Smooth muscle cell (in vitro differentiated cells): ENCODE measurements at regions not wholly inside any gene's neighbourhood (a gene's known extent, or its start where the extent isn't known, plus 50 kb on each side); places are given as distances from the start of the nearest gene placed in this dataset.

Source experiments
- DNase-seq: peaks from one replicate; lab custom pipeline; 2025; ENCODE audit not compliant: unreplicated experiment; lab: John Stamatoyannopoulos, UW
- H2AFZ ChIP-seq: fragments of 200-600 bp; sonication (generic); 2 replicates; pipeline ENCODE4 v1.6.0; 2016; ENCODE audit warnings: antibody characterized with exemption, low read depth, mild to moderate bottlenecking
- H3F3A ChIP-seq: fragments of 200-600 bp; sonication (generic); 2 replicates; pipeline ENCODE4 v1.6.0; 2017; ENCODE audit warnings: antibody characterized with exemption, low read depth
- H3K27ac ChIP-seq: fragments of 200-600 bp; sonication (generic); 2 replicates; pipeline ENCODE4 v1.5.1; 2016; ENCODE audit warnings: low read depth, mild to moderate bottlenecking
- H3K27me3 ChIP-seq: fragments of 200-600 bp; sonication (generic); 2 replicates; pipeline ENCODE4 v1.6.1; 2016; ENCODE audit warnings: low read depth, mild to moderate bottlenecking
- H3K36me3 ChIP-seq: fragments of 200-600 bp; sonication (generic); 2 replicates; pipeline ENCODE4 v1.5.1; 2016; ENCODE audit warnings: low read depth
- H3K4me1 ChIP-seq: fragments of 200-600 bp; sonication (generic); 2 replicates; pipeline ENCODE4 v1.5.1; 2016; ENCODE audit warnings: low read depth
- H3K4me2 ChIP-seq: fragments of 200-600 bp; sonication (generic); 2 replicates; pipeline ENCODE4 v1.6.0; 2016; ENCODE audit warnings: mild to moderate bottlenecking
- H3K4me3 ChIP-seq: fragments of 200-600 bp; sonication (generic); 2 replicates; pipeline ENCODE4 v1.5.1; 2016; ENCODE audit warnings: mild to moderate bottlenecking
- H3K79me2 ChIP-seq: fragments of 200-600 bp; sonication (generic); 2 replicates; pipeline ENCODE4 v1.6.0; 2016; ENCODE audit warnings: low read depth, mild to moderate bottlenecking
- H3K9ac ChIP-seq: fragments of 200-600 bp; sonication (generic); 2 replicates; pipeline ENCODE4 v1.6.0; 2016; ENCODE audit warnings: low read depth
- H3K9me3 ChIP-seq: fragments of 200-600 bp; sonication (generic); replicated peaks from 2 replicates; pipeline ENCODE4 v1.5.1; 2016; ENCODE audit warnings: low read depth
- H4K20me1 ChIP-seq: fragments of 200-600 bp; sonication (generic); 2 replicates; pipeline ENCODE4 v1.6.0; 2016; ENCODE audit warnings: low read depth
- WGBS: methylation state at CpG from one replicate; pipeline ENCODE4 v1.1.7; 2016; ENCODE audit warnings: low lambda C conversion rate; 5-methylcytosine and 5-hydroxymethylcytosine counted together
- TF ChIP-seq, protein P1 (sequence below): fragments of 200-600 bp; sonication (generic); IDR thresholded peaks from 2 replicates; pipeline ENCODE4 v1.5.1; 2017; ENCODE audit warnings: borderline replicate concordance, mild to moderate bottlenecking, antibody characterized with exemption; ENCODE audit not compliant: insufficient read depth, poor library complexity, severe bottlenecking

DNA sequence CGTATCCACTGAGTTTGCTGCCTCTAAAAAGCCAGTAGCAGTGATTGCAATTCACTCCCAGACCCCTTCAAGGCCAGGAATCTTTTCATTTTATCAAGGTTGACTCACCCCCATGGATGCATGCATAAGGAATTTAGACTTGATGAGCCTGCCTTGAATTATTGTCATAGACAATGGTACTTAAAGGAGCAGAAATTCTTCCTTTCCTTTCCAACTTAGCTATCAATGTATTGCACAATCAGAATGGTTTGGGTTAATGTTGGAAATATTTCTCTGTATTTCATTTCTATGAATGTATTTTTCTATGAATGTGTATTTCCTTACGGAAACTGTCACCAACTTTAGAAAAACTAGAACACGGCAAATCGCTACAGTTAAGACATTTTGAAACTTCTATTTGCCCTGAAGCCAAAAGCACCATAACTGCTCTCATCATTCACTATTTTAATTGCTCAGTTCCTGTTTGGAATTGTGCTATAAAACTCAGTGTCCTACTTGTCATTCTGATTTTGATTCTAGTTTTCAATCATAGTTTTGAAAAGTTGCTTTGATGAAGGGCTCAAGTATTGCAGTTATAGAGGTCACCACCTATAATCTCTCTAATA is 355.7 kb upstream of the AKR1E2 start:
- no peaks in the 10 kb centered on the region for H3K36me3 ChIP-seq
- 64% methylated on average over 4 of the region's 4 CpGs for WGBS
- no peaks in the 10 kb centered on the region for H3K79me2 ChIP-seq
- H4K20me1 ChIP-seq: no peaks in the 10 kb centered on the region
- H3K4me1 ChIP-seq: no peaks in the 10 kb centered on the region
- no peaks in the 10 kb centered on the region for H3F3A ChIP-seq
- H3K9ac ChIP-seq: no peak overlapping the region
- no peak overlapping the region for H2AFZ ChIP-seq
- H3K4me3 ChIP-seq: no peak overlapping the region
- DNase-seq: no peak
- peak overlapping the region; percentile 75 for H3K27ac ChIP-seq
- H3K27me3 ChIP-seq: no peaks in the 10 kb centered on the region
- no peaks in the 10 kb centered on the region for H3K9me3 ChIP-seq
- TF ChIP-seq, protein P1, sequence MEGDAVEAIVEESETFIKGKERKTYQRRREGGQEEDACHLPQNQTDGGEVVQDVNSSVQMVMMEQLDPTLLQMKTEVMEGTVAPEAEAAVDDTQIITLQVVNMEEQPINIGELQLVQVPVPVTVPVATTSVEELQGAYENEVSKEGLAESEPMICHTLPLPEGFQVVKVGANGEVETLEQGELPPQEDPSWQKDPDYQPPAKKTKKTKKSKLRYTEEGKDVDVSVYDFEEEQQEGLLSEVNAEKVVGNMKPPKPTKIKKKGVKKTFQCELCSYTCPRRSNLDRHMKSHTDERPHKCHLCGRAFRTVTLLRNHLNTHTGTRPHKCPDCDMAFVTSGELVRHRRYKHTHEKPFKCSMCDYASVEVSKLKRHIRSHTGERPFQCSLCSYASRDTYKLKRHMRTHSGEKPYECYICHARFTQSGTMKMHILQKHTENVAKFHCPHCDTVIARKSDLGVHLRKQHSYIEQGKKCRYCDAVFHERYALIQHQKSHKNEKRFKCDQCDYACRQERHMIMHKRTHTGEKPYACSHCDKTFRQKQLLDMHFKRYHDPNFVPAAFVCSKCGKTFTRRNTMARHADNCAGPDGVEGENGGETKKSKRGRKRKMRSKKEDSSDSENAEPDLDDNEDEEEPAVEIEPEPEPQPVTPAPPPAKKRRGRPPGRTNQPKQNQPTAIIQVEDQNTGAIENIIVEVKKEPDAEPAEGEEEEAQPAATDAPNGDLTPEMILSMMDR: no peak
- H3K4me2 ChIP-seq: peak overlapping the region; percentile 46

DNA sequence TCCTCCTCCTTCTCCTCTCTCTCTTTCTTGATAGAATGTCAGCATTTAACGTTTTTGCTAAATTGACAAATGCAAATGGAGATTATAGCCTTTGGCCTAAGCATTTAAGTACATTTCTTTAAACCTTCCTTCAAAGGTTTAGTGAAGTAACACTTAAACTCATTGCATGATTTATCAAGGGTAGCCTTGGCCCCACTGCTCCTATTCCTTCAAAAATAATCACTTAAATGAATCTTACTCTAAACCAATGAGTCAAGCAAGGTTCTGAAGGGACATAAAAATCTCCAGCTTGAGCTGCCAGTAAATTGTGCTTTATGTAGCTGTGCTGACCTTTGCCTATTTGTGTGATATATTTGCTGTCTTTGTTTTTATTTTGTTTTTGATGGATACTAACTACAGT is 358.5 kb upstream of the AKR1E2 start:
- Histone ChIP-seq H3K79me2 (no peaks in the 10 kb centered on the region), H3K36me3 (no peaks in the 10 kb centered on the region), H3K9me3 (no peaks in the 10 kb centered on the region), H2AFZ (no peak overlapping the region), H3F3A (no peaks in the 10 kb centered on the region), H3K4me3 (no peak overlapping the region), H3K9ac (no peak overlapping the region), H3K27ac (no peak overlapping the region), H3K4me1 (no peaks in the 10 kb centered on the region), H3K4me2 (no peak overlapping the region), H3K27me3 (no peaks in the 10 kb centered on the region), H4K20me1 (no peaks in the 10 kb centered on the region)
- WGBS: 71% methylated on average over 1 of the region's 1 CpG
- no peak for DNase-seq
- TF ChIP-seq, protein P1: no peak

DNA sequence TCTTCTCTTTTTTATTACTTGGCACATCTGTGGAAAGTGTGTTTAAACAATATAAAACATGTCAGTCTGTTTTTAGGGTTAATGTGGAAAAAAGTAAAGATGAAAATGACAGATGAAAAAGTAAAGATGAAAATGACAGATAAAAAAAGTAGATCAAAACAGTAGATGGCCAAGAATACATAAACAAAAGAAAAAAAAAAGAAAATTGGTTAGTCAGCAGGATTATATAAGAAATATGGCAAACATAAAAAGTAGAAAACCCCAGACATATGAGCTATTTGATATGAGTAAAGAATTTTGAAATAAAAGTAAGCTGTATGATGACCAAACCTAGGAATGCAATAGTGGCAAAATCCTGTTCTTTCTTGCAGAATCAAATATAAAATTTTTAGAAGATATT is 365.7 kb upstream of the AKR1E2 start:
- peak overlapping the region; percentile 92 for H3K27ac ChIP-seq
- no peak overlapping the region for H3K4me3 ChIP-seq
- no peaks in the 10 kb centered on the region for H3F3A ChIP-seq
- peak overlapping the region; percentile 54 for H3K4me2 ChIP-seq
- DNase-seq: no peak
- H3K79me2 ChIP-seq: no peaks in the 10 kb centered on the region
- H2AFZ ChIP-seq: no peak overlapping the region
- no peaks in the 10 kb centered on the region for H4K20me1 ChIP-seq
- TF ChIP-seq, protein P1: no peak
- peaks cover 9% of the 10 kb centered on the region for H3K4me1 ChIP-seq
- H3K9me3 ChIP-seq: no peaks in the 10 kb centered on the region
- no peaks in the 10 kb centered on the region for H3K27me3 ChIP-seq
- peak overlapping the region; percentile 26 for H3K9ac ChIP-seq
- H3K36me3 ChIP-seq: no peaks in the 10 kb centered on the region

DNA sequence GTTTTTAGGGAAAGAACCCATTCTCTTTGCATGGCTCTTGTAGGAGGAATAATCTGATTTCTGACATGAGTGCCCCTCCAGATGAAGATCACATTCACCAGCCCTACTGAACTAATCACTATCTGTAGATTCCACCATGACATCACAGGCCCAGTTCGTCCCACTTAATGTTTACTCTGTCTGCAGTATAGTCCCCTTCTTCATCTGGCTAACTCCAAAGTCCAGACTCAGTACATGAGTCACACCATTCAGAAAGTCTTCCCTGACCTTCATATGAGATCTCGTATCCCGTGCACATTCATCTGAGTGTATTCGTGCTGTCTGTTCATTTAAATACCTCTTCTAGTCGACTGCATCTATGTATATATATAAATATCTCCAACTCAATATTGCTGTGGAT is 366.5 kb upstream of the AKR1E2 start:
- Histone ChIP-seq H3K9ac (peak overlapping the region; percentile 40), H4K20me1 (no peaks in the 10 kb centered on the region), H3K36me3 (no peaks in the 10 kb centered on the region), H3K4me2 (peak overlapping the region; percentile 54), H3K9me3 (no peaks in the 10 kb centered on the region), H3F3A (no peaks in the 10 kb centered on the region), H2AFZ (no peak overlapping the region), H3K79me2 (no peaks in the 10 kb centered on the region), H3K27me3 (no peaks in the 10 kb centered on the region), H3K27ac (peak overlapping the region; percentile 92), H3K4me1 (peaks cover 9% of the 10 kb centered on the region), H3K4me3 (no peak overlapping the region)
- no peak for DNase-seq
- TF ChIP-seq, protein P1: no peak
- WGBS: 6% methylated on average over 5 of the region's 5 CpGs
